ENCODE measurements at regions not wholly inside any gene's neighbourhood (a gene's known extent, or its start where the extent isn't known, plus 50 kb on each side); places are given as distances from the start of the nearest gene placed in this dataset.

- Histone ChIP-seq H3K36me3 (ENCODE audit: control insufficient read depth, low read length) (no peaks in the 10 kb centered on the region), H3K9me2 (replicated peaks; ENCODE audit: control insufficient read depth, low read length) (no peaks in the 10 kb centered on the region), H3K4me1 (ENCODE audit: control insufficient read depth, low read length) (no peaks in the 10 kb centered on the region), H3K4me3 (ENCODE audit: low read length) (no peak overlapping the region), H3K27ac (ENCODE audit: low read depth, low read length) (no peak overlapping the region), H3K4me2 (ENCODE audit: low read length) (no peak overlapping the region), H3K27me3 (ENCODE audit: control insufficient read depth, low read length) (no peaks in the 10 kb centered on the region), H4K20me1 (ENCODE audit: control insufficient read depth, insufficient read depth, low read depth, low read length) (no peaks in the 10 kb centered on the region), H3K9me3 (ENCODE audit: control insufficient read depth, insufficient read depth, low read length) (no peaks in the 10 kb centered on the region), H3K79me2 (ENCODE audit: control insufficient read depth, low read length) (no peaks in the 10 kb centered on the region), H3F3A (ENCODE audit: control insufficient read depth, insufficient read depth) (no peaks in the 10 kb centered on the region)
- TF ChIP-seq CTCF (IDR thresholded peaks at IDR 0.05; ENCODE audit: low read depth, low read length, poor library complexity, severe bottlenecking) (no peak), EZH2phosphoT487 (IDR thresholded peaks at IDR 0.05; ENCODE audit: borderline replicate concordance, low read length) (no peak)
Measured at GRCh38 chr16:6560306-6561100, 772.1 kb upstream of the RBFOX1 start.

GRCh38 chr16:6558661-6559060 lies 774.0 kb upstream of the RBFOX1 start:
- Histone ChIP-seq H3K27ac (ENCODE audit: low read depth, low read length) (no peak overlapping the region), H3K36me3 (ENCODE audit: control insufficient read depth, low read length) (no peaks in the 10 kb centered on the region), H3K4me1 (ENCODE audit: control insufficient read depth, low read length) (no peaks in the 10 kb centered on the region), H3K79me2 (ENCODE audit: control insufficient read depth, low read length) (no peaks in the 10 kb centered on the region), H3K27me3 (ENCODE audit: control insufficient read depth, low read length) (no peaks in the 10 kb centered on the region), H3K4me2 (ENCODE audit: low read length) (no peak overlapping the region), H3K9me3 (ENCODE audit: control insufficient read depth, insufficient read depth, low read length) (no peaks in the 10 kb centered on the region), H4K20me1 (ENCODE audit: control insufficient read depth, insufficient read depth, low read depth, low read length) (no peaks in the 10 kb centered on the region), H3K4me3 (ENCODE audit: low read length) (no peak overlapping the region), H3K9me2 (replicated peaks; ENCODE audit: control insufficient read depth, low read length) (no peaks in the 10 kb centered on the region), H3F3A (ENCODE audit: control insufficient read depth, insufficient read depth) (no peaks in the 10 kb centered on the region)
- TF ChIP-seq EZH2phosphoT487 (IDR thresholded peaks at IDR 0.05; ENCODE audit: borderline replicate concordance, low read length) = no peak
- TF ChIP-seq CTCF (IDR thresholded peaks at IDR 0.05; ENCODE audit: low read depth, low read length, poor library complexity, severe bottlenecking) = no peak

GRCh38 chr16:6558126-6558525 lies 774.5 kb upstream of the RBFOX1 start:
- H3K4me1 ChIP-seq (ENCODE audit: control insufficient read depth, low read length) = no peaks in the 10 kb centered on the region
- H3K9me2 ChIP-seq (replicated peaks; ENCODE audit: control insufficient read depth, low read length) = no peaks in the 10 kb centered on the region
- H3K36me3 ChIP-seq (ENCODE audit: control insufficient read depth, low read length) = no peaks in the 10 kb centered on the region
- no peaks in the 10 kb centered on the region for H3F3A ChIP-seq (ENCODE audit: control insufficient read depth, insufficient read depth)
- no peak overlapping the region for H3K27ac ChIP-seq (ENCODE audit: low read depth, low read length)
- no peaks in the 10 kb centered on the region for H3K9me3 ChIP-seq (ENCODE audit: control insufficient read depth, insufficient read depth, low read length)
- no peak overlapping the region for H3K4me2 ChIP-seq (ENCODE audit: low read length)
- no peak overlapping the region for H3K4me3 ChIP-seq (ENCODE audit: low read length)
- no peaks in the 10 kb centered on the region for H3K79me2 ChIP-seq (ENCODE audit: control insufficient read depth, low read length)
- H3K27me3 ChIP-seq (ENCODE audit: control insufficient read depth, low read length) = no peaks in the 10 kb centered on the region
- TF ChIP-seq EZH2phosphoT487 (IDR thresholded peaks at IDR 0.05; ENCODE audit: borderline replicate concordance, low read length) (no peak), CTCF (IDR thresholded peaks at IDR 0.05; ENCODE audit: low read depth, low read length, poor library complexity, severe bottlenecking) (no peak)
- no peaks in the 10 kb centered on the region for H4K20me1 ChIP-seq (ENCODE audit: control insufficient read depth, insufficient read depth, low read depth, low read length)
